ES-I3 (cell line): ENCODE measurements at regions not wholly inside any gene's neighbourhood (a gene's known extent, or its start where the extent isn't known, plus 50 kb on each side); places are given as distances from the start of the nearest gene placed in this dataset.

Experiments used
- H3K36me3 ChIP-seq: 2 replicates; pipeline ENCODE4 v1.6.1; 2013; ENCODE audit warnings: mild to moderate bottlenecking, low read length, control low read depth, moderate library complexity; ENCODE audit not compliant: insufficient read depth
- H3K4me1 ChIP-seq: 2 replicates; pipeline ENCODE4 v1.6.1; 2013; ENCODE audit warnings: mild to moderate bottlenecking, control low read depth, low read length; ENCODE audit not compliant: insufficient read depth
- H3K9ac ChIP-seq: 2 replicates; pipeline ENCODE4 v1.6.1; 2013; ENCODE audit warnings: low read depth, mild to moderate bottlenecking, low read length, moderate library complexity
- H3K9me3 ChIP-seq: 2 replicates; pipeline ENCODE4 v1.6.1; 2013; ENCODE audit warnings: mild to moderate bottlenecking, low read length, moderate library complexity; ENCODE audit not compliant: control insufficient read depth, insufficient read depth

DNA sequence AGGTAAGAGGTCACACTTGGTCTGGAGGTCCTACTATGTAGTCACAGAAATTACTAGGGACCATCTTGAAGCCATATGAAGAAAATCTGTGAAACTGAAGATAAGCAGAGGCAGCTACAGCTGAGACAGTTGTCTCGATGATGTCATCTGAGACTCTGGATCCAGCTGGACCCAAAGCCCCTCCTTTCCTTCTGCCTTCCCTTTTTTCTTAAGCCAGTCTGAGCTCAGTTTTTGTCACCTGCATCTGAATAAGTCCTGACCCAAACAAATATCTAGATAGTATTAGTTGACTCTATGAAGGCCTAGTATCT is 143.3 kb downstream of the ETS2 start:
- no peaks in the 10 kb centered on the region for H3K9me3 ChIP-seq
- peaks cover 5% of the 10 kb centered on the region; the same call in 1 of the 2 replicates for H3K4me1 ChIP-seq
- no peak overlapping the region for H3K9ac ChIP-seq
- H3K36me3 ChIP-seq: no peaks in the 10 kb centered on the region; the same call in 1 of the 2 replicates

GRCh38 chr21:38948377-38949069 is 142.8 kb downstream of the ETS2 start:
- H3K9ac ChIP-seq: no peak overlapping the region
- no peaks in the 10 kb centered on the region for H3K9me3 ChIP-seq
- H3K36me3 ChIP-seq: no peaks in the 10 kb centered on the region; the same call in 1 of the 2 replicates
- peaks cover 5% of the 10 kb centered on the region; the same call in 1 of the 2 replicates for H3K4me1 ChIP-seq

GRCh38 chr21:38945545-38946245 is 140.0 kb downstream of the ETS2 start:
- Histone ChIP-seq H3K9ac (no peak overlapping the region), H3K9me3 (no peaks in the 10 kb centered on the region), H3K36me3 (no peaks in the 10 kb centered on the region; the same call in 1 of the 2 replicates), H3K4me1 (peaks cover 5% of the 10 kb centered on the region; the same call in 1 of the 2 replicates)

GRCh38 chr21:38944903-38945302 is 139.2 kb downstream of the ETS2 start:
- H3K36me3 ChIP-seq: no peaks in the 10 kb centered on the region; the same call in 1 of the 2 replicates
- no peak overlapping the region for H3K9ac ChIP-seq
- H3K4me1 ChIP-seq: peaks cover 5% of the 10 kb centered on the region; the same call in 1 of the 2 replicates
- H3K9me3 ChIP-seq: no peaks in the 10 kb centered on the region

DNA sequence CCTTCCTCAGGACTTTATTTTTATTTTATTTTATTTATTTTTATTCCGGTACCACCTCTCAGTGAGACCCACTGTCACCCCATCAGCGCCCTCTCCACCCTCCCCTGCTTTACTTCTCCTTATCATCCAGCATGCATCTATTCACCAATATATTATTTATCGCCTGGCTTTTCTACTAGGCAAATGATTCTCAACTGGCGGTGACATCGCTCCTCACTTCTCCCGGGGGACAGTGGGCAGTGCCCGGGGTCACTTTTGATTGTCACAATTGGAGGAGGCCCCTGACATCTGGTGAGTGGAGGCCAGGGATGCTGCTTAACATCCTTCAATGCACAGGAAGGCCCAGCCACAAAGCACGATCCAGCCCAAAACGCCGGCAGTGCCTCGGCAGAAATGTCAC is 138.7 kb downstream of the ETS2 start:
- H3K36me3 ChIP-seq: no peaks in the 10 kb centered on the region; the same call in 1 of the 2 replicates
- H3K9me3 ChIP-seq: no peaks in the 10 kb centered on the region
- peaks cover 5% of the 10 kb centered on the region; the same call in 1 of the 2 replicates for H3K4me1 ChIP-seq
- H3K9ac ChIP-seq: no peak overlapping the region

DNA sequence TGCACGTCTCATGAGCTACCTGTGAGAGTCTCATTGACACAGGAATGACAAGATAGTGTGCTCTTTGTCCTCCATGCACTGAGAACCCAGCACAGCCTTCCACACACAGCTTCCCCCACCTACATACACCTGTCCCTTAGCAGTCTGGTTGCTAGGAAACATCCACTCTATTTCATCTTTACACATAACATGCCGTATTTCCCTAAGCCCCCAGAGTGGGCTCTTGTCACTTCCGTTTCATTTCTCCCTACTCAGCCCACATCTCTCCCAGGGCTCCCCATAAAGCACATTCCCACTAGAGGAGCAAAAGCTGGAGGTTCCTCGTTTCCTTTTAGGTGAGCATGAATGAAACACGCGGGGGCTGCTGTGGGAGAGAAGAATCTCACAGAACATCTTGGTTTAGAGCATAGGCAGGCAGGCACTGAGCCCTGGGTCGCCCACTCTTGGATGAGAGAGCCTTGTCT is 137.1 kb downstream of the ETS2 start:
- no peaks in the 10 kb centered on the region for H3K9me3 ChIP-seq
- no peak overlapping the region for H3K9ac ChIP-seq

DNA sequence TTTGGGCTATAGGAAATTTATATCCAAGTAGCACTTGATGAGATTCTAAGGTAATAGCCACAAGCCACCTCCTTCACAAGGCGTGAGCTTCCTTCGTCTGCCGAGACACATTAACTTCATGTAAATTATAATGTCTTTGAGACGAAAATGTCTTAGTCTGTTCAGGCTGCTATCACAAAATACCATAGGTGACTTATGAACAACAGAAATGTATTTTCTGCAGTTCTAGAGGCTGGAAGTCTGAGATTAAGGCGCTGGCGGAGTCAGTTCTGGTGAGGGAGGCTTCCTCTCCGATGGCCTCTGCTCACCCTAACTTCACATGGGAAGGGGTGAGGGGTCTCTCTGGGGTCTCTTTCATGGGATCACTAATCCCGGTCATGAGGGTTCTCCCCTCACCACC is 133.0 kb downstream of the ETS2 start:
- Histone ChIP-seq H3K9me3 (no peaks in the 10 kb centered on the region), H3K9ac (no peak overlapping the region), H3K36me3 (no peaks in the 10 kb centered on the region), H3K4me1 (no peaks in the 10 kb centered on the region)

More for the DNA sequence above, 137.1 kb downstream of the ETS2 start:
- no peaks in the 10 kb centered on the region; the same call in 1 of the 2 replicates for H3K36me3 ChIP-seq
- H3K4me1 ChIP-seq: peaks cover 5% of the 10 kb centered on the region; the same call in 1 of the 2 replicates

DNA sequence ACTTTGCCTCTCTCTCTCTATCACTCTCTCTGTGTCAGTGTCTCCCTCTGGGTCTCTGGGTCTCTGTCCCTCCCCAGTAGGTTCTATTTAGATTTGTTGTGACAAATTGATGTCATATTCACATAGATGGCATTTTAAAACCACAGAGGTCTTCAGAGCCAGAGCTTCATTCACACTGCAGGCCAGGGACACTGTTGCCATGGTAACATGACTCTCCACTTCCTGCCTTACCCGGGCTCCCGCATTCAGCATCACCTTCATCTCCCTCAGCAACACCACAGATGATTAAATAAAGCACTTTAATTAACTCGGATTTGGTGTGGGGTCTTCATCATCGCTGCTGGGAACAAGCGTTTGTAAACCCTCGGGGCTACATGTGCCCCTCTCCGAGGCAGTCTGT is 132.6 kb downstream of the ETS2 start:
- Histone ChIP-seq H3K9me3 (no peaks in the 10 kb centered on the region), H3K4me1 (no peaks in the 10 kb centered on the region), H3K36me3 (no peaks in the 10 kb centered on the region), H3K9ac (no peak overlapping the region)

DNA sequence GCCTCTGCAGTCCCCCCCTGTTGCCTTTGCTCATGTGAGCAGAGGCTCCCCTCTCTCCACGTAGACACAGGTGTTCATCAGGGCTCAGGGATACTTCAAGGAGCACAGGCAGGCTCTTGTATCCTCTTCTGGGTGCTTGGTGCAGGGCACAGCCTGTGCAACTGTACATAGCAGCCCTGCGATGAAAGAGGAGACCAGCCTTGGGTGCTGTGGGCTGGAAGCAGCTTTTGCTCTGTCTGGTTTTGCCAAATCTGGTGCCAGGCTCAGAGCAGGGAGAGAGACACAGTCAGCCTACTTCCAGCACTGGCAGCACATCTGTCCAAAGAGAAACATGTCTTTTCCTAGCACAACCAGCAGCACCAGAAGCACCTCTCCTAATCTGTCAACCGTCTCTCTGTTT is 132.1 kb downstream of the ETS2 start:
- Histone ChIP-seq H3K9ac (no peak overlapping the region), H3K4me1 (no peaks in the 10 kb centered on the region), H3K36me3 (no peaks in the 10 kb centered on the region), H3K9me3 (no peaks in the 10 kb centered on the region)

DNA sequence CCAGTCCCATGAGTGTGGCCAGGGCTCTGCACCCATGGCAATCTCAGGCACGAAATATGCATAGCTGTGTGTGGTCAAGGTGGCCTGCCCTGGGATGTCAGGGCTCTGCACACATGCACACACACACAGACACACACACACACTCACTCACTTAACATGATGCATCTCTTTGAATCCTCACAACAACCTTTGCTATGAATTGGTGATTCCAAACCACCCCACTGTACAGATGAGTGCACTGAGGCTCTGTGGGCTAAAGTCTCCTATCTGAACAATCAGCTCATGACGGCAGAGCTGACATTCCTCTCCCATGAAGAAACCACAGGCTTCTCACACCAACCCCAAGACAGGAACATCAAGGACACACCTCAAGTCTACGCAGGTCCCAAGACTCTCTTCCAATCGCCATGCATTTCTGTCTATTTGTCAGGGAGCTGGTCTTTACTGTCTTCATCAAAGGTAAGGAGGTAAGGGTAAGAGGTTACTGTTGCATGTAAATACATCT is 131.6 kb downstream of the ETS2 start:
- Histone ChIP-seq H3K9ac (no peak overlapping the region), H3K36me3 (no peaks in the 10 kb centered on the region), H3K4me1 (no peaks in the 10 kb centered on the region), H3K9me3 (no peaks in the 10 kb centered on the region)

DNA sequence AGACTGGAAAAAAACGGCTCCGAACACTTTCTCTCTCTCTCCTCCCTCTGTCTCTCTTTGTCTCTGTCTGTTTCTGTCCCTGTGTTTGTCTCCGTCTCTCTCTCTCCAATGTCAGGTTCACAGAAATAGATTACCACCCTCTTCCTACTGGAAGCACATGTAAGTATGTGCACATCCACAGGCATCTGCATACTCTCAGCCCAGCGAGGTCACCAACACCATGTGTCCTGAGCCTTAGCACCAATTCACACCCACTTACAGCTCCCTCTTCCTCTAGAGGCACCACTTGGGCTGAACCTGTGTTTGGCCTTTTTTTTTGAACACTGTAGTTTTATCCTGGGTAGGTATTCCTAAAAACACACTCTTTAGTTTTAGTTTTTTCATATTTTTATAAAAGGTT is 130.5 kb downstream of the ETS2 start:
- no peaks in the 10 kb centered on the region for H3K36me3 ChIP-seq
- H3K9ac ChIP-seq: no peak overlapping the region
- no peaks in the 10 kb centered on the region for H3K9me3 ChIP-seq
- no peaks in the 10 kb centered on the region for H3K4me1 ChIP-seq

DNA sequence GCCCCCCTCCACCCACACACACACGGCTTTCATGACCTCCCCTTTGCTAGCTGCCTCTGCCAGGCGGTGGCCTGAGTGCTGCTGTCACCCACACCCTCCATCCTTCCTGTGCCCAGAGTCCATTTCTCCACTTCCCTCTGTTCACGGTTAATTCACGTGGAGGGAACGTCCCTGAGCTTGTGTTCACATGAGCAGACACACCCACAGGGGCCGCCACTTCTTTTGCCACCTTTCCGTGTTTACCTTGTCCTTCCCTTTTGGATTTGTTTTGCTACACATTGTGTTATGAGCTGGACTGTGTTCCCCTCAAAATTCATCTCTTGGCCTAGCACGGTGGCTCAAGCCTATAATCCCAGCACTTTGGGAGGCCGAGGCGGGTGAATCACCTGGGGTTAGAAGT is 128.0 kb downstream of the ETS2 start:
- H3K9ac ChIP-seq: no peak overlapping the region
- H3K36me3 ChIP-seq: no peaks in the 10 kb centered on the region
- 0 out of 2 replicates have a peak, but pooled peaks cover 2% of the 10 kb centered on the region for H3K9me3 ChIP-seq

DNA sequence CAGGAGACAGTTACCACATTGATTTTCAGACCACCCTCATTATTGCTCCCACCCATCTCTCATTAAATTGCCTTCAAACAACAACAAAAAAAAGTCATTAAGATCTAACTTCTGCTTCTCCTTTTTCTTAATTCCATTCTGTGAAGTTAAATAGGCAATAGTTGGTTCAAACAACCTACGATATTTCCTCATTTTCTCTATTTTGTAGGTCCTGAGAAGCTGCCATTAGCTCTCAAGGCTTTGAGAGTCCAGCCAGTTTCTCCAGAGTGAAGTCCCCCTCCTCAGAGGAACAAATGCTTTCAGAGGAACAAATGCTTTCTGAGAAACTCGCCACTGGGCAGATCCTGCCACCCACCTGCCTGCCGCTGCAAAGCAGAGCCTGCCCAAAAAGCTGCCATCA is 125.6 kb downstream of the ETS2 start:
- 0 out of 2 replicates have a peak, but pooled peaks cover 2% of the 10 kb centered on the region for H3K9me3 ChIP-seq
- H3K4me1 ChIP-seq: no peaks in the 10 kb centered on the region
- H3K36me3 ChIP-seq: no peaks in the 10 kb centered on the region
- H3K9ac ChIP-seq: no peak overlapping the region

More for the DNA sequence above, 128.0 kb downstream of the ETS2 start:
- no peaks in the 10 kb centered on the region for H3K4me1 ChIP-seq

DNA sequence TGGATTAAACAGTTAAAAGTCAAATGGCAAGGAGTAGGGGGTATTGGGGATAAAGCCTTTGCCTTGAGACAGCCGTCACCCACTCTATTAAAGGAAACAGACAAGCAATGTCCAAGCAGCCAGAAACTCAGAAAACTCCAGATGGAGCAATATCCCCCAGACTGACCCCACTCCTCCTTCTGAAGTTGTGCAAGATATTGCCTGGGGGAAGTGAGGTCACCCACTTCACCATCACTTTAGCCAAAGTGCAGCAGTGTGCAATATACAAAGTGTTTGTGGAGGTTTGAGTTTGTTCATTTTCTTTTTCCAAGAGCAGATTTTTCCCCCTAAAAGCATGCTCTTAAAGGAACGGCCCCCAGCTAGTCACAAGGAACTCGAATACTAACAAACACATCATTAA is 125.1 kb downstream of the ETS2 start:
- Histone ChIP-seq H3K9me3 (0 out of 2 replicates have a peak, but pooled peaks cover 2% of the 10 kb centered on the region), H3K9ac (no peak overlapping the region), H3K4me1 (no peaks in the 10 kb centered on the region; the same call in 1 of the 2 replicates), H3K36me3 (no peaks in the 10 kb centered on the region)
